Osteocyte (in vitro differentiated cells): ENCODE measurements at regions not wholly inside any gene's neighbourhood (a gene's known extent, or its start where the extent isn't known, plus 50 kb on each side); places are given as distances from the start of the nearest gene placed in this dataset.
A peak's percentile ranks its signal among the peaks of the same experiment; 100 is the strongest.

ENCODE experiments used
- DNase-seq: peaks from one replicate; pipeline ENCODE4 v3.0.0; 2021; ENCODE audit warnings: mixed read lengths; ENCODE audit not compliant: unreplicated experiment; ENCODE audit errors: extremely low spot score
- H3K27ac Mint-ChIP-seq: one replicate; pipeline ENCODE4 v1.8.0; 2021; ENCODE audit warnings: mild to moderate bottlenecking, mixed read lengths; ENCODE audit not compliant: unreplicated experiment
- H3K27me3 Mint-ChIP-seq: one replicate; pipeline ENCODE4 v1.8.0; 2021; ENCODE audit warnings: mixed read lengths; ENCODE audit not compliant: unreplicated experiment
- H3K36me3 Mint-ChIP-seq: one replicate; pipeline ENCODE4 v1.8.0; 2021; ENCODE audit warnings: mixed read lengths; ENCODE audit not compliant: unreplicated experiment
- H3K4me1 Mint-ChIP-seq: one replicate; pipeline ENCODE4 v1.8.0; 2021; ENCODE audit warnings: mixed read lengths; ENCODE audit not compliant: unreplicated experiment
- H3K4me3 Mint-ChIP-seq: one replicate; pipeline ENCODE4 v1.8.0; 2021; ENCODE audit warnings: mild to moderate bottlenecking, moderate library complexity, mixed read lengths; ENCODE audit not compliant: unreplicated experiment
- H3K9me3 Mint-ChIP-seq: one replicate; pipeline ENCODE4 v1.8.0; 2021; ENCODE audit warnings: mixed read lengths; ENCODE audit not compliant: unreplicated experiment
- TF ChIP-seq, protein P1 (sequence below): fragments of 200-600 bp; sonication (generic); IDR thresholded peaks from 2 replicates; pipeline ENCODE4 v1.5.0; 2021; ENCODE audit warnings: antibody characterized with exemption, mild to moderate bottlenecking, moderate library complexity

DNA sequence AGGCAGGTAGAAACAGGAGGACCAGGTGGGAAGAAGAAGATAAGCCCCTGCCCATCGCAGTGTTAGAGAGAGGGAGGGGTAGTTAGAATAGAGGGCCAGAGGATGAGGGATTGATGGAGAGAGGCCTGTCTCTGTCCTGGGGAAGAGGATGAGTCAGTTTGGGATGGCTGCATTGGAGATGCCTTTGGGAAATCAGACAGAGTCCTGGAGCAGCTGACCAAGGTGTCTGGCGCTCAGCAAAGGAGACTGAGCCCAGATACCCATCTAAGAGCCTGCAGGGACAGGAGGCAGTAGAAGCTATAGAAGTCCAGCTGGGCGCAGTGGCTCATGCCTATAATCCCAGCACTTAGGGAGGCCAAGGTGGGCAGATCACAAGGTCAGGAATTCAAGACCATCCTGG lies 177.8 kb upstream of the HAAO start:
- no peaks in the 10 kb centered on the region for H3K27me3 Mint-ChIP-seq
- H3K36me3 Mint-ChIP-seq: no peaks in the 10 kb centered on the region
- no peak overlapping the region for H3K4me3 Mint-ChIP-seq
- DNase-seq: no peak
- TF ChIP-seq, protein P1, sequence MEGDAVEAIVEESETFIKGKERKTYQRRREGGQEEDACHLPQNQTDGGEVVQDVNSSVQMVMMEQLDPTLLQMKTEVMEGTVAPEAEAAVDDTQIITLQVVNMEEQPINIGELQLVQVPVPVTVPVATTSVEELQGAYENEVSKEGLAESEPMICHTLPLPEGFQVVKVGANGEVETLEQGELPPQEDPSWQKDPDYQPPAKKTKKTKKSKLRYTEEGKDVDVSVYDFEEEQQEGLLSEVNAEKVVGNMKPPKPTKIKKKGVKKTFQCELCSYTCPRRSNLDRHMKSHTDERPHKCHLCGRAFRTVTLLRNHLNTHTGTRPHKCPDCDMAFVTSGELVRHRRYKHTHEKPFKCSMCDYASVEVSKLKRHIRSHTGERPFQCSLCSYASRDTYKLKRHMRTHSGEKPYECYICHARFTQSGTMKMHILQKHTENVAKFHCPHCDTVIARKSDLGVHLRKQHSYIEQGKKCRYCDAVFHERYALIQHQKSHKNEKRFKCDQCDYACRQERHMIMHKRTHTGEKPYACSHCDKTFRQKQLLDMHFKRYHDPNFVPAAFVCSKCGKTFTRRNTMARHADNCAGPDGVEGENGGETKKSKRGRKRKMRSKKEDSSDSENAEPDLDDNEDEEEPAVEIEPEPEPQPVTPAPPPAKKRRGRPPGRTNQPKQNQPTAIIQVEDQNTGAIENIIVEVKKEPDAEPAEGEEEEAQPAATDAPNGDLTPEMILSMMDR: no peak
- H3K9me3 Mint-ChIP-seq: no peaks in the 10 kb centered on the region
- no peak overlapping the region for H3K27ac Mint-ChIP-seq
- H3K4me1 Mint-ChIP-seq: peaks cover 60% of the 10 kb centered on the region

DNA sequence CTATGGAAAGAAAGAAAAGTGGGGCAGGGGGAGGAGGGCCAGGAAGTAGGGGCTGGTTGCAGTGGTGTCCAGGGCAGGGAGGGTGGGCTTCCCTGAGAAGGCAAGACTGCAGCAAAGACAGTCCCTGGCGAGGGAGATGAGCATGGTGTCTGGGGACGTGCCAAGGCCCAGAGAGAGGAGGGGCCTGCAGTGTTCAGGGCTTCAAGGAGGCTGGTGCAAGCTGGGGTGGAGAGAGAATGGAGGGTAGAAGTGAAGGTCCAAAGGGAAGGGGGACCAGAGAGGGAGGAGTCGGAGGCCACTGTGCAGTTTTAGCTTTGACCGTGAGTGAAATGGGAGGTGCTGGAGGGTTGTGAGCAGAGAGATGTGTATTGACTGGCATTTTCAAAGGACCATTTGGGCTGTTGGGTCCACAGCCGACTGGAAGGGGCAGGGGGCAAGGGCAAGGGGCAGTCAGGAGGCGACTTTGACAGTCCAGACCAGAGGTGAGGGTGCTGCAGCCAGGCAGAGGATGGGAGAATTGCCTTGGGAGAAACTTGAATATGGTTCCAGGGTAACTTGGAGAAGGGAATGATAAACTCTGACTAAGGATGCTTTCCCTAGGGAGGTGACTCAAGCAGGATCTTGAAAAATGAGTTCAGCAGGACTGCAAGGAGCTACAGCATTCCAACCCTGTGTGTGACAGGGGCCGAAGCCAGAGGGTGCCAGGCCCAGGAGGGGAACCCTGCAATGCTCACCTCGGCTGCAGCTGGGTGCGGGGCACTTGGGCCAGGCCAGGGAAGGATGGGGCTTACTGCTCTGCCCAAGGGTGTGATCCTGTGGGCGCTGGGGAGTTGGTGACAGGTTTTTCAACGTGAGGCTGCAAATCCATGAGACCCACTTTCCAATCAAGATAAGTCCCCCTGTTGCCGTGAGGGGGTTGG lies 177.1 kb upstream of the HAAO start:
- Mint-ChIP-seq H3K4me3 (no peak overlapping the region), H3K27ac (peak overlapping the region; percentile 63), H3K4me1 (peaks cover 61% of the 10 kb centered on the region), H3K9me3 (no peaks in the 10 kb centered on the region), H3K27me3 (no peaks in the 10 kb centered on the region), H3K36me3 (no peaks in the 10 kb centered on the region)
- DNase-seq: no peak
- TF ChIP-seq, protein P1: no peak

DNA sequence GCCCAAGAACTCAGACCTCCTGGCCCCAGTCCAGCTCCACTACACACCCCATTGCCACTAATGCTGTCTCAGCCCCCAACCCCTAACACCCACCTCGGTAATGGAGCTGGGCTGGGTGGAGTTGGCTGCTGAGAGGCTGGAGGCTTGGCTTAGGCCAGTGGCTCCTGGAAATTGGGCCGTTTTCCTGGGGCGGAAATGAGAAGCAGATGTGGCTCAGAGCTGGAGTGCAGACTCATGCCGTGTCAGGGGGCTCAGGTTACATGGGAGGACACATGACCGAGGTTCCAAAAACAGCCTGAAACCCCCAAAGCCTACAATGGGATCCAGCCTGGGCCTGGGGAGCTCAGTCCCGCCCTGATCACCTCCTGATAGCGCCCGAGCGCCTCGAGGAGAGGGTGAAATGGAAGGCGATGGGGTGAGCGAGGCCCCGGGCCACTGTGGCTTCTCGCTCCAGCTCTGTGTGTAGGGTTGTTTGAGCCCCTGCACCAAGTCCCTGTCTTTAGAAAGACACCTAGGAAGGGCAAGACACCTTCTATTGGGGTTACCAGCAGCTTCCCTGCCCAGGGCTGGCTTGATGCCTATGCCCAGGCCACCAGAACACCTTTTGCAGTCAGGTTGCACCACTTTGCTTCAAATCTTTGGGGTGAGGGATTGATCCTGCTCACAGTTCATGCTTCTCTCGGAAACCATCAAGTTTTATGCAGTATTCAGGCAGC lies 175.7 kb upstream of the HAAO start:
- Mint-ChIP-seq H3K4me3 (no peak overlapping the region), H3K27me3 (no peaks in the 10 kb centered on the region), H3K9me3 (no peaks in the 10 kb centered on the region), H3K4me1 (peaks cover 62% of the 10 kb centered on the region), H3K36me3 (no peaks in the 10 kb centered on the region), H3K27ac (peak overlapping the region; percentile 79)
- TF ChIP-seq, protein P1: no peak
- peak; percentile 90 for DNase-seq

DNA sequence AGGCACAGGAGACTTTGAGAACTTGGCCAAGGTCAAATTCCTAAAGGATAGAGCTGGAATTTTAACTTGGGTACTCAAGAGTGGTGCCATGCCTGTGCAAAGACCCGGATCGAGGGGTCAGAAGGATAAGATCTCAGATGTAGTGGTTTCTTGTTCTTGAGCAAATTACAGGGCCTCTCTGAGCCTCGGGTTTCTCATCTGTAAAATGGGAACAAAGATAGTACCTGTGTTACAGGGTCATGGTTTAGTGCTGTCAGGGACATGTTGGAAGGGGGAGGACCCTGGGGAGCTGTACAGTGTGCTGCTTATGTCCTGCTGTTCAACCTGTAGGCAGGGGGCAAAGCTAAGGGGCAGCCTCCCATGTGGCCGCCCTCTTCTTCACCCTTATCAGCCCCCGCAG lies 173.5 kb upstream of the HAAO start:
- Mint-ChIP-seq H3K4me3 (no peak overlapping the region), H3K27ac (peak overlapping the region; percentile 35), H3K4me1 (peaks cover 77% of the 10 kb centered on the region), H3K9me3 (no peaks in the 10 kb centered on the region), H3K36me3 (no peaks in the 10 kb centered on the region), H3K27me3 (no peaks in the 10 kb centered on the region)
- TF ChIP-seq, protein P1: no peak
- DNase-seq: no peak

DNA sequence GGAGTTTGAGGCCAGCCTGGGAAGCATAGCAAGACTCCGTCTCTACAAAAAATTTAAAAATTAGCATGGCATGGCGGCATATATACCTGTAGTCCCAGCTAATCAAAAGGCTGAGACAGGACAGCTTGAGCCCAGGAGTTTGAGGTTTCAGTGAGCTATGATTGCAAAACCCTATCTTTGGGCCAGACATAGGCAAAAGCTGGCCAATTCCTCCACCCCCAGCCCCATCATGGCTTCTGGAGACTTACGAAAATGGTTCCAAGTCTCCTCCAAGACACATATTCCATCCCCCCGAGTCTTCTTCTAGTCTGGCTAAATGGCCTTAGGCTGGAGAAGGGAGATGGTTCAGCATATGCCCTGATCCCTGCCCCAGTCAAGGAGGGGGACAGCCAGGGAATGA lies 172.8 kb upstream of the HAAO start:
- H3K4me1 Mint-ChIP-seq: peaks cover 81% of the 10 kb centered on the region
- no peaks in the 10 kb centered on the region for H3K36me3 Mint-ChIP-seq
- H3K4me3 Mint-ChIP-seq: no peak overlapping the region
- no peaks in the 10 kb centered on the region for H3K9me3 Mint-ChIP-seq
- TF ChIP-seq, protein P1: no peak
- no peak for DNase-seq
- H3K27me3 Mint-ChIP-seq: no peaks in the 10 kb centered on the region
- peak overlapping the region; percentile 87 for H3K27ac Mint-ChIP-seq
